Testis (tissue), 2 donors: ENCODE measurements at regions not wholly inside any gene's neighbourhood (a gene's known extent, or its start where the extent isn't known, plus 50 kb on each side); places are given as distances from the start of the nearest gene placed in this dataset.

Experiments
- DNase-seq: peaks from one replicate; pipeline ENCODE4 v3.0.0-alpha.2; 2019
- H3K27ac ChIP-seq, 2 donors: fragments of 200-600 bp; sonication (generic); one replicate each; pipeline ENCODE4 v1.5.1; 2019
- H3K27me3 ChIP-seq: fragments of 200-600 bp; sonication (generic); one replicate; pipeline ENCODE4 v1.5.1; 2019
- H3K36me3 ChIP-seq: fragments of 200-600 bp; sonication (generic); one replicate; pipeline ENCODE4 v1.5.1; 2017; ENCODE audit warnings: low read depth; ENCODE audit errors: missing control alignments
- H3K4me1 ChIP-seq: fragments of 200-600 bp; sonication (generic); one replicate; pipeline ENCODE4 v1.5.1; 2019
- H3K4me3 ChIP-seq, 2 donors: fragments of 200-600 bp; sonication (generic); one replicate each; pipeline ENCODE4 v1.5.1; 2017 to 2019
- H3K9me3 ChIP-seq: fragments of 200-600 bp; sonication (generic); one replicate; pipeline ENCODE4 v1.5.1; 2017
- CTCF ChIP-seq, 3 experiments: fragments of 450-650 bp in 2 of 3; fragments of 200-600 bp in 1 of 3; sonication (generic) in 1 of 3; IDR thresholded peaks; one replicate each; pipeline ENCODE4 v1.5.1; 2016 to 2019; ENCODE audit warnings: antibody characterized with exemption in 3 of 3, mild to moderate bottlenecking in 2 of 3, moderate library complexity in 1 of 3
- POLR2A ChIP-seq: fragments of 450-650 bp; IDR thresholded peaks from one replicate; pipeline ENCODE4 v1.6.1; 2017; ENCODE audit warnings: antibody characterized with exemption, mild to moderate bottlenecking, moderate library complexity
- WGBS, 2 donors: methylation state at CpG; one replicate each; pipeline ENCODE4 v1.1.5; 2018; 5-methylcytosine and 5-hydroxymethylcytosine counted together
- intact Hi-C: fragments of 100-400 bp; cut with DNase I; formaldehyde crosslinking; loops from one replicate; pipeline ENCODE4 v1.15.1; 2023; ENCODE audit warnings: low total_unique reads

- TF ChIP-seq POLR2A, result no peak
- no peak for TF ChIP-seq CTCF (IDR thresholded peaks at IDR 0.05)
- Histone ChIP-seq H3K4me3 (no peak overlapping the region), H3K27me3 (no peaks in the 10 kb centered on the region), H3K9me3 (no peaks in the 10 kb centered on the region), H3K4me1 (no peaks in the 10 kb centered on the region), H3K36me3 (no peaks in the 10 kb centered on the region), H3K27ac (no peak overlapping the region)
- WGBS, 2 donors, result 88 to 92% methylated on average over 8 of the region's 8 CpGs
- no peak for DNase-seq
- intact Hi-C loops, result no loop called here
These were observed 488.5 kb downstream of the QKI start for GRCh38 chr6:163902993-163903392.

GRCh38 chr6:163901681-163902080 lies 487.2 kb downstream of the QKI start:
- DNase-seq, result no peak
- TF ChIP-seq CTCF (IDR thresholded peaks at IDR 0.05) (no peak), POLR2A (no peak)
- H3K9me3 ChIP-seq, result no peaks in the 10 kb centered on the region
- H3K36me3 ChIP-seq, result no peaks in the 10 kb centered on the region
- no peak overlapping the region for H3K27ac ChIP-seq
- no peaks in the 10 kb centered on the region for H3K27me3 ChIP-seq
- no peak overlapping the region for H3K4me3 ChIP-seq
- no peaks in the 10 kb centered on the region for H3K4me1 ChIP-seq
- 73 to 81% methylated on average over 5 of the region's 5 CpGs for WGBS, 2 donors
- intact Hi-C loops, result no loop called here

GRCh38 chr6:163900570-163900969 lies 486.1 kb downstream of the QKI start:
- Histone ChIP-seq H3K36me3 (no peaks in the 10 kb centered on the region), H3K4me3 (peak overlapping the region in 1 of 2 donors; percentile 14), H3K27me3 (no peaks in the 10 kb centered on the region), H3K9me3 (no peaks in the 10 kb centered on the region), H3K27ac (no peak overlapping the region), H3K4me1 (no peaks in the 10 kb centered on the region)
- intact Hi-C loops, result no loop called here
- TF ChIP-seq POLR2A (no peak), CTCF (IDR thresholded peaks at IDR 0.05) (no peak)
- 49 to 73% methylated on average over 4 of the region's 4 CpGs for WGBS, 2 donors
- DNase-seq, result no peak

GRCh38 chr6:163897669-163898068 lies 483.2 kb downstream of the QKI start:
- no peak for TF ChIP-seq CTCF (IDR thresholded peaks at IDR 0.05)
- no peak for TF ChIP-seq POLR2A
- Histone ChIP-seq H3K27me3 (no peaks in the 10 kb centered on the region), H3K4me3 (no peak overlapping the region), H3K27ac (no peak overlapping the region), H3K9me3 (no peaks in the 10 kb centered on the region), H3K4me1 (no peaks in the 10 kb centered on the region), H3K36me3 (no peaks in the 10 kb centered on the region)
- no peak for DNase-seq
- intact Hi-C loops, result no loop called here
- WGBS, 2 donors, result 94 to 98% methylated on average over 4 of the region's 4 CpGs

- no peak overlapping the region for H3K4me3 ChIP-seq
- H3K36me3 ChIP-seq, result no peaks in the 10 kb centered on the region
- H3K9me3 ChIP-seq, result no peaks in the 10 kb centered on the region
- intact Hi-C loops, result no loop called here
- no peak for TF ChIP-seq POLR2A
- TF ChIP-seq CTCF (IDR thresholded peaks at IDR 0.05), result no peak
- H3K27me3 ChIP-seq, result no peaks in the 10 kb centered on the region
- H3K27ac ChIP-seq, result no peak overlapping the region
- no peaks in the 10 kb centered on the region for H3K4me1 ChIP-seq
- peak; percentile 43 for DNase-seq
- 63 to 64% methylated on average over 8 of the region's 8 CpGs for WGBS, 2 donors
These were observed 482.5 kb downstream of the QKI start for GRCh38 chr6:163897030-163897429.
